Mesodermal cell (in vitro differentiated cells): ENCODE measurements at regions not wholly inside any gene's neighbourhood (a gene's known extent, or its start where the extent isn't known, plus 50 kb on each side); places are given as distances from the start of the nearest gene placed in this dataset.
"Not testable (repeated sequence)": the region's sequence is repeated elsewhere in the genome, so short reads cannot be mapped to it uniquely, and the experiment has no call there.

Experiments used
- H3K27ac ChIP-seq: 2 replicates; pipeline ENCODE4 v1.7.0; 2013; ENCODE audit warnings: mild to moderate bottlenecking, low read depth, low read length, moderate library complexity; ENCODE audit not compliant: severe bottlenecking
- H3K36me3 ChIP-seq: 2 replicates; pipeline ENCODE4 v1.7.1; 2013; ENCODE audit warnings: mild to moderate bottlenecking, low read length, moderate library complexity; ENCODE audit not compliant: control insufficient read depth, insufficient read depth
- H3K4me1 ChIP-seq: one replicate; pipeline ENCODE4 v1.7.1; 2013; ENCODE audit warnings: mild to moderate bottlenecking, low read length; ENCODE audit not compliant: insufficient read depth, control insufficient read depth, poor library complexity, severe bottlenecking
- H3K4me3 ChIP-seq: 2 replicates; pipeline ENCODE4 v1.7.0; 2013; ENCODE audit warnings: low read length, control low read depth, mild to moderate bottlenecking; ENCODE audit not compliant: insufficient read depth, poor library complexity, severe bottlenecking; ENCODE audit errors: extremely low read depth
- H3K9me3 ChIP-seq: 2 replicates; pipeline ENCODE4 v1.7.1; 2013; ENCODE audit warnings: mild to moderate bottlenecking, low read length, moderate library complexity; ENCODE audit not compliant: control insufficient read depth
- WGBS, 2 experiments: methylation state at CpG; one replicate each; pipeline ENCODE4 v1.1.5; 2013; ENCODE audit warnings: missing lambda C conversion rate in 2 of 2; ENCODE audit not compliant: insufficient coverage in 2 of 2; 5-methylcytosine and 5-hydroxymethylcytosine counted together

- not testable (repeated sequence) for H3K9me3 ChIP-seq, H3K4me3 ChIP-seq, H3K36me3 ChIP-seq, H3K4me1 ChIP-seq, H3K27ac ChIP-seq
- no CpG with 5 or more reads among the region's 1 CpG for WGBS, 2 experiments
These were observed 75.4 kb upstream of the ARX start for GRCh38 chrX:25091152-25091551.

GRCh38 chrX:25084446-25084845 lies 68.7 kb upstream of the ARX start:
- H3K4me3 ChIP-seq: no peak overlapping the region
- no peak overlapping the region for H3K27ac ChIP-seq
- no peaks in the 10 kb centered on the region for H3K4me1 ChIP-seq
- WGBS, 2 experiments: no CpG with 5 or more reads among the region's 1 CpG
- H3K36me3 ChIP-seq: no peaks in the 10 kb centered on the region
- H3K9me3 ChIP-seq: no peaks in the 10 kb centered on the region

GRCh38 chrX:25083661-25084060 lies 67.9 kb upstream of the ARX start:
- Histone ChIP-seq H3K9me3 (no peaks in the 10 kb centered on the region), H3K4me3 (no peak overlapping the region), H3K27ac (no peak overlapping the region), H3K36me3 (no peaks in the 10 kb centered on the region), H3K4me1 (no peaks in the 10 kb centered on the region)
- WGBS, 2 experiments: no CpG with 5 or more reads among the region's 3 CpGs

- Histone ChIP-seq H3K27ac (no peak overlapping the region), H3K4me1 (no peaks in the 10 kb centered on the region), H3K9me3 (no peaks in the 10 kb centered on the region), H3K4me3 (no peak overlapping the region), H3K36me3 (no peaks in the 10 kb centered on the region)
- WGBS, 2 experiments: no CpG with 5 or more reads among the region's 3 CpGs
These were observed 63.3 kb upstream of the ARX start for GRCh38 chrX:25079020-25079419.

GRCh38 chrX:25076941-25077500 lies 61.3 kb upstream of the ARX start:
- WGBS, 2 experiments: 81 to 100% methylated on average over 3 of the region's 9 CpGs

GRCh38 chrX:25072247-25072646 lies 56.5 kb upstream of the ARX start:
- Histone ChIP-seq H3K4me1 (no peaks in the 10 kb centered on the region), H3K9me3 (no peaks in the 10 kb centered on the region), H3K4me3 (no peak overlapping the region), H3K27ac (no peak overlapping the region), H3K36me3 (no peaks in the 10 kb centered on the region)

More at GRCh38 chrX:25076941-25077500, 61.3 kb upstream of the ARX start:
- Histone ChIP-seq H3K27ac (no peak overlapping the region), H3K4me1 (no peaks in the 10 kb centered on the region), H3K9me3 (no peaks in the 10 kb centered on the region), H3K36me3 (no peaks in the 10 kb centered on the region), H3K4me3 (no peak overlapping the region)

GRCh38 chrX:25070038-25070437 lies 54.3 kb upstream of the ARX start:
- H3K27ac ChIP-seq: no peak overlapping the region
- no peaks in the 10 kb centered on the region for H3K9me3 ChIP-seq
- no peaks in the 10 kb centered on the region for H3K4me1 ChIP-seq
- no peak overlapping the region for H3K4me3 ChIP-seq
- 80% methylated on average over 1 of the region's 1 CpG; no CpG with 5 or more reads in 1 of the 2 experiments for WGBS, 2 experiments
- H3K36me3 ChIP-seq: no peaks in the 10 kb centered on the region

GRCh38 chrX:25069209-25069608 lies 53.4 kb upstream of the ARX start:
- H3K4me1 ChIP-seq: no peaks in the 10 kb centered on the region
- no CpG with 5 or more reads among the region's 2 CpGs for WGBS, 2 experiments
- no peaks in the 10 kb centered on the region for H3K9me3 ChIP-seq

GRCh38 chrX:25068340-25068739 lies 52.6 kb upstream of the ARX start:
- no peak overlapping the region for H3K4me3 ChIP-seq
- H3K36me3 ChIP-seq: no peaks in the 10 kb centered on the region
- 100% methylated on average over 1 to 3 of the region's 5 CpGs for WGBS, 2 experiments
- H3K4me1 ChIP-seq: no peaks in the 10 kb centered on the region
- no peak overlapping the region for H3K27ac ChIP-seq
- no peaks in the 10 kb centered on the region for H3K9me3 ChIP-seq

More at GRCh38 chrX:25069209-25069608, 53.4 kb upstream of the ARX start:
- H3K27ac ChIP-seq: no peak overlapping the region
- H3K36me3 ChIP-seq: no peaks in the 10 kb centered on the region
- no peak overlapping the region for H3K4me3 ChIP-seq

- Histone ChIP-seq H3K36me3 (no peaks in the 10 kb centered on the region), H3K27ac (no peak overlapping the region), H3K9me3 (no peaks in the 10 kb centered on the region), H3K4me1 (no peaks in the 10 kb centered on the region), H3K4me3 (no peak overlapping the region)
- WGBS, 2 experiments: 80% methylated on average over 1 of the region's 4 CpGs; no CpG with 5 or more reads in 1 of the 2 experiments
These were observed 51.8 kb upstream of the ARX start for GRCh38 chrX:25067271-25068172.

GRCh38 chrX:25066131-25066530 lies 50.4 kb upstream of the ARX start:
- Histone ChIP-seq H3K27ac (no peak overlapping the region), H3K4me1 (no peaks in the 10 kb centered on the region), H3K36me3 (no peaks in the 10 kb centered on the region), H3K9me3 (no peaks in the 10 kb centered on the region), H3K4me3 (no peak overlapping the region)
- no CpG with 5 or more reads among the region's 3 CpGs for WGBS, 2 experiments
